ENCODE measurements at regions not wholly inside any gene's neighbourhood (a gene's known extent, or its start where the extent isn't known, plus 50 kb on each side); places are given as distances from the start of the nearest gene placed in this dataset.

- Histone ChIP-seq H3K27me3 (ENCODE audit: insufficient read depth, low read length) (no peaks in the 10 kb centered on the region), H2AFZ (ENCODE audit: low read depth, low read length, poor library complexity, severe bottlenecking) (no peak overlapping the region), H4K20me1 (ENCODE audit: insufficient read depth) (no peaks in the 10 kb centered on the region), H3K9ac (ENCODE audit: low read length) (no peak overlapping the region), H3K4me2 (ENCODE audit: low read length) (no peak overlapping the region), H3K27ac (ENCODE audit: low read depth, low read length) (no peak overlapping the region), H3K36me3 (ENCODE audit: control insufficient read depth in 1 of 2, insufficient read depth in 2 of 2, low read length in 2 of 2) (no peaks in the 10 kb centered on the region), H3K4me1 (ENCODE audit: control insufficient read depth in 1 of 2, insufficient read depth in 2 of 2, low read length in 2 of 2) (no peaks in the 10 kb centered on the region), H3K4me3 (replicated peaks in 1 of 2; ENCODE audit: low read depth in 1 of 2, low read length in 2 of 2) (no peak overlapping the region), H3K9me2 (ENCODE audit: insufficient read depth) (no peaks in the 10 kb centered on the region), H3K79me2 (ENCODE audit: insufficient read depth, low read length) (no peaks in the 10 kb centered on the region), H3K9me3 (ENCODE audit: control insufficient read depth in 1 of 2, insufficient read depth in 1 of 2, low read depth in 1 of 2, low read length in 2 of 2) (no peaks in the 10 kb centered on the region)
- DNase-seq (ENCODE audit: low read depth, low spot score) (no peak), ATAC-seq (no peak)
- TF ChIP-seq POLR2AphosphoS5 (IDR thresholded peaks at IDR 0.05; ENCODE audit: low read depth, low read length) (no peak), SP1 (IDR thresholded peaks at IDR 0.05; ENCODE audit: low read depth) (no peak), EGR1 (IDR thresholded peaks at IDR 0.05; ENCODE audit: low read depth) (no peak), EZH2 (IDR thresholded peaks at IDR 0.05) (no peak), TCF7L2 (IDR thresholded peaks at IDR 0.05; ENCODE audit: borderline replicate concordance, extremely low read depth, insufficient read depth, insufficient read length) (no peak), MAX (IDR thresholded peaks at IDR 0.05) (no peak), CEBPB (IDR thresholded peaks at IDR 0.05; ENCODE audit: low read depth) (no peak), CBX3 (IDR thresholded peaks at IDR 0.05; ENCODE audit: low read depth) (no peak), ZBTB33 (IDR thresholded peaks at IDR 0.05; ENCODE audit: extremely low read depth, insufficient replicate concordance, low read length) (no peak), ELF1 (IDR thresholded peaks at IDR 0.05; ENCODE audit: borderline replicate concordance, low read depth) (no peak), CTCF (IDR thresholded peaks at IDR 0.05 in 2 of 3, conservative IDR thresholded peaks at IDR 0.05 in 1 of 3; ENCODE audit: borderline replicate concordance in 1 of 3, insufficient read depth in 1 of 3, low read depth in 2 of 3, low read length in 2 of 3) (no peak), ZNF274 (IDR thresholded peaks at IDR 0.05; ENCODE audit: low read depth, low read length) (no peak), ATF3 (IDR thresholded peaks at IDR 0.05) (no peak), EZH2phosphoT487 (IDR thresholded peaks at IDR 0.05; ENCODE audit: borderline replicate concordance) (no peak), ZFX (IDR thresholded peaks at IDR 0.05) (no peak)
- BruUV-seq (replicated peaks): no TSS peak
- ChIA-PET CTCF (no interaction called here), RAD21 (ENCODE audit: low non-redundant PET in 1 of 2, low total read pairs in 2 of 2, uncharacterized antibody in 2 of 2, unreplicated experiment in 2 of 2) (no interaction called here), POLR2A (no interaction called here)
- intact Hi-C loops (cut with micrococcal nuclease): no loop called here
Measured at GRCh38 chrX:131907488-131908314, 115.4 kb upstream of the STK26 start.
